Transverse colon (tissue), 4 donors: ENCODE measurements at regions not wholly inside any gene's neighbourhood (a gene's known extent, or its start where the extent isn't known, plus 50 kb on each side); places are given as distances from the start of the nearest gene placed in this dataset.

Source experiments
- DNase-seq: peaks from one replicate; pipeline ENCODE4 v3.0.0-alpha.2; 2019
- H3K27ac ChIP-seq, 4 donors: fragments of 200-600 bp; sonication (generic); 2 replicates each; pipeline ENCODE4 v1.5.1; 2016 to 2018; ENCODE audit warnings: inconsistent platforms in 4 of 4
- H3K27me3 ChIP-seq: fragments of 200-600 bp; sonication (generic); 2 replicates; pipeline ENCODE4 v1.5.1; 2017; ENCODE audit warnings: inconsistent platforms
- H3K36me3 ChIP-seq, 4 donors: fragments of 200-600 bp; sonication (generic); 2 replicates each; pipeline ENCODE4 v1.5.1; 2017 to 2019; ENCODE audit warnings: inconsistent platforms in 4 of 4
- H3K4me1 ChIP-seq, 4 donors: fragments of 200-600 bp; sonication (generic); 2 replicates each; pipeline ENCODE4 v1.5.1; 2017 to 2020; ENCODE audit warnings: inconsistent platforms in 4 of 4
- H3K4me3 ChIP-seq, 4 donors: fragments of 200-600 bp; sonication (generic); 1 replicate in 1 of 4; 2 replicates in 3 of 4; pipeline versions ENCODE4 v1.5.1 to v1.6.1; 2017 to 2019; ENCODE audit warnings: inconsistent platforms in 4 of 4
- H3K9me3 ChIP-seq, 2 donors: fragments of 200-600 bp; sonication (generic); 2 replicates each; pipeline ENCODE4 v1.5.1; 2017 to 2019; ENCODE audit warnings: inconsistent platforms in 2 of 2
- CTCF ChIP-seq, 5 experiments: fragments of 200-600 bp in 3 of 5; fragments of 450-650 bp in 2 of 5; sonication (generic) in 3 of 5; IDR thresholded peaks; 1 replicate in 2 of 5; 2 replicates in 3 of 5; pipeline ENCODE4 v1.5.1; 2016 to 2017; ENCODE audit warnings: antibody characterized with exemption in 5 of 5, inconsistent platforms in 3 of 5, mild to moderate bottlenecking in 2 of 5, moderate library complexity in 1 of 5
- EP300 ChIP-seq: sonication (generic); formaldehyde crosslinking; IDR thresholded peaks from one replicate; pipeline ENCODE4 v1.6.1; 2017; ENCODE audit warnings: antibody characterized with exemption, low read depth
- POLR2A ChIP-seq: fragments of 450-650 bp; IDR thresholded peaks from one replicate; pipeline ENCODE4 v1.6.1; 2016; ENCODE audit warnings: antibody characterized with exemption, mild to moderate bottlenecking, moderate library complexity
- POLR2AphosphoS5 ChIP-seq, 3 donors: sonication (generic); formaldehyde crosslinking; IDR thresholded peaks; one replicate each; pipeline ENCODE4 v1.6.1; 2016; ENCODE audit warnings: antibody characterized with exemption in 3 of 3
- WGBS, 2 donors: methylation state at CpG; one replicate each; pipeline ENCODE4 v1.1.5; 2018; ENCODE audit warnings: low coverage in 1 of 2; 5-methylcytosine and 5-hydroxymethylcytosine counted together
- in situ Hi-C, 4 donors: fragments of 200-750 bp; cut with MboI; loops; one replicate each; pipeline versions ENCODE4 v1.15.0 to v1.15.1; 2017; ENCODE audit warnings: low sequenced_read_pairs in 3 of 4, low pct_ligation_motif_present in 1 of 4, low pct_unique_long_range_greater_than_20kb in 1 of 4
- intact Hi-C: fragments of 100-400 bp; cut with DNase I; formaldehyde crosslinking; loops from one replicate; pipeline ENCODE4 v1.15.1; 2023; ENCODE audit warnings: low total_unique reads

DNA sequence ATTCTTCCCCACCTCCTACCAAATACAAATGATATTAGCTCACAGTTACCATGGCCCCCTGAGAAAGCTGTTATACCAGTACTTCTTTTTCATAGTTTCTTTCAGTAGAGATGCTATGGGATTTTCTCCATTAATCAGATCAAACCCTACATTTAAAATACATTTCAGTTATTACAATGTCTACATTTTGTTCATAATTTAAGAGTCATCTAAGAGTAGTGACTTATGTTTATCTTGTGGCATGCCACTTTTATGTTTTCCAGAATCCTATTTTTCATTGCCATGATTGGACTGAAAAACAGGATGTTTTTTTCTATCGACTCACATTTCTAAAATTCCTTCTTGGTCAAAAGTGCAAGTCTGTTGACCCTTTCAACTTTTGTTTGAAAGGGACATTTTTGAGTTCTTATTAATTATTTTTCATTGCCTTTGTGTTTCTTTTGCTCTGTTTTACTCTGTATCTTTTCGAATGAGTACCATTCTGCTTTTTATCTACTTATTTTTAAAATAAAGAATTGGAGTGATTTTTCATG lies 77.4 kb upstream of the ANXA1 start:
- peak overlapping the region; percentile 20 to 70 (median 60) for H3K27ac ChIP-seq
- no peak for DNase-seq
- intact Hi-C loops (no loop called here), in situ Hi-C loops (no loop called here)
- peaks cover 2 to 26% (median 12%) of the 10 kb centered on the region in 4 donors for H3K4me1 ChIP-seq
- no peaks in the 10 kb centered on the region for H3K36me3 ChIP-seq
- TF ChIP-seq CTCF (IDR thresholded peaks at IDR 0.05) (no peak), POLR2AphosphoS5 (IDR thresholded peaks at IDR 0.05) (no peak), POLR2A (no peak)
- H3K4me3 ChIP-seq: no peak overlapping the region
- no peaks in the 10 kb centered on the region for H3K9me3 ChIP-seq
- no peaks in the 10 kb centered on the region for H3K27me3 ChIP-seq
- WGBS, 2 donors: 78% methylated on average over 2 of the region's 2 CpGs

DNA sequence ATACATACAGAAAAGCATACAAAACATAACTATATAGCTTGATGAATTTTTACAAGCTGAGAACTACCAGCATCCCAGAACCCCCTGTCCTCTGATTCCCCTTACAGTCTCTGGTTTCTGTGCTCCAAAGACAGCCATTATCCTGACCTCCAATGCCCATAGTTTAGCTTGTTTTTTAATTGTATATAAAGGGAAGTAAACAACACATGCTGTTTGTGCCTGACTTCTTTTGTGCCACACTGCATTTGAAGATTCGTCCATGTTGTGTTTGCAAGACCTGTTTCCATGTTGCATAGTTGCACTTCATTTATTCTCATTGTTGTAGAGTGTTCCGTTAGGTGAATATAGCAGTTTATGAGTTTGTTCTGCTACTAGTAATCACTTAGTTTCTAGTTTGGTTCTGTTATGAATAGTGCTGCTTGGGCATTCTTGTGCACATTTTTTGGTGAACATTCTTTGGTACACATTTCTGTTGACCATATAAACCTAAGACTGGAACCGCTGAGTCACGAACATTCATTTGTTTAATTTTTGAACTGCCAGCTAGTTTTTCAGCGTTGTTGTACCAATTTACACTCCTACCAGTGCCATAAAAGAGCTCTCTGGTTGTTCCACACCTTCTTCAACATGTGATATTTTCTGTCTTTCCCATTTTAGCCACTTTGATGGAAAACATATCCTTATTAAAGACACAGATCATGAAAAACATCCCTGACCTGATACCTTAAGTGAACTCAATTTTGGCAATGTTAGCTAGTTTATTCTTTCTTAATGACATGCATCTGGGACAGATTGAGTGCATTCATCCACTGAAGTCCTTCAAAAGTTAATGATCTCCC lies 78.1 kb upstream of the ANXA1 start:
- intact Hi-C loops: no loop called here
- no peaks in the 10 kb centered on the region for H3K9me3 ChIP-seq
- H3K4me1 ChIP-seq: peaks cover 0 to 19% (median 10%) of the 10 kb centered on the region in 4 donors
- TF ChIP-seq EP300: no peak
- TF ChIP-seq POLR2AphosphoS5 (IDR thresholded peaks at IDR 0.05): no peak
- no peak for TF ChIP-seq POLR2A
- no peak for TF ChIP-seq CTCF (IDR thresholded peaks at IDR 0.05)
- no peak for DNase-seq
- in situ Hi-C loops: no loop called here
- no peak overlapping the region for H3K4me3 ChIP-seq
- H3K27ac ChIP-seq: peak overlapping the region; percentile 20 to 70 (median 60)
- no peaks in the 10 kb centered on the region for H3K27me3 ChIP-seq
- H3K36me3 ChIP-seq: no peaks in the 10 kb centered on the region
- WGBS, 2 donors: 61 to 64% methylated on average over 5 of the region's 5 CpGs

DNA sequence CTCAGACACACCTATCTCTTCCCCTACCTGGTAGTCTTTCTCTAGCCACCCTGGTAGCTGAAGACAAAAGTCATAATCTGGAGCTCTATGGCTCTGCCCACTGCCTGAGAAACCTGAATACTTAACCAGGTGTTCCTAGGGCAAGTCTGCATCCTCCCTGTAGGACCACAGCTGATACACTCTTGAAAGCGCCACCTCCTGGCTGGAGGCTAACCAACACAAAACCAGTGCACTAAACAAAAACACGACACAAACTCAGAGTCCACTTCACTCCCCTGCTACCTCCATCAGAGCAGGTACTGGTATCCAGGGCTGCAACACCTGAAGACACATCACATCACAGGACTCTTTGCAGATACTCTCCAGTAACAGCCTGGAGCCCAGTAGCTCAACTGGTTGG lies 84.6 kb upstream of the ANXA1 start:
- 95% methylated on average over 2 of the region's 2 CpGs; no CpG with 5 or more reads in 1 of the 2 donors for WGBS, 2 donors
- Histone ChIP-seq H3K9me3 (no peaks in the 10 kb centered on the region), H3K4me3 (no peak overlapping the region), H3K4me1 (no peaks in the 10 kb centered on the region), H3K27me3 (no peaks in the 10 kb centered on the region), H3K36me3 (no peaks in the 10 kb centered on the region), H3K27ac (no peak overlapping the region)
- intact Hi-C loops (no loop called here), in situ Hi-C loops (no loop called here)
- TF ChIP-seq POLR2AphosphoS5 (IDR thresholded peaks at IDR 0.05): no peak
- no peak for TF ChIP-seq CTCF (IDR thresholded peaks at IDR 0.05)
- TF ChIP-seq POLR2A: no peak
- no peak for TF ChIP-seq EP300
- no peak for DNase-seq

- intact Hi-C loops: no loop called here
- WGBS, 2 donors: 87 to 100% methylated on average over 1 to 6 of the region's 6 CpGs
- TF ChIP-seq POLR2AphosphoS5 (IDR thresholded peaks at IDR 0.05): no peak
- no peak for TF ChIP-seq EP300
- no peak for TF ChIP-seq CTCF (IDR thresholded peaks at IDR 0.05)
- TF ChIP-seq POLR2A: no peak
Observed at GRCh38 chr9:73065439-73065838, 86.2 kb upstream of the ANXA1 start.

More at GRCh38 chr9:73065439-73065838, 86.2 kb upstream of the ANXA1 start:
- Histone ChIP-seq H3K4me3 (no peak overlapping the region), H3K4me1 (peaks cover 0 to 2% (median under 1%) of the 10 kb centered on the region in 4 donors), H3K36me3 (no peaks in the 10 kb centered on the region), H3K9me3 (no peaks in the 10 kb centered on the region), H3K27ac (no peak overlapping the region), H3K27me3 (no peaks in the 10 kb centered on the region)
- DNase-seq: no peak
- in situ Hi-C loops: no loop called here
